ENCODE measurements at regions not wholly inside any gene's neighbourhood (a gene's known extent, or its start where the extent isn't known, plus 50 kb on each side); places are given as distances from the start of the nearest gene placed in this dataset.

- Mint-ChIP-seq H3K9me3 (peaks cover 2% of the 10 kb centered on the region), H3K4me3 (no peak overlapping the region), H3K36me3 (ENCODE audit: low read depth) (no peaks in the 10 kb centered on the region), H3K27ac (no peak overlapping the region), H3K27me3 (no peaks in the 10 kb centered on the region), H3K4me1 (no peaks in the 10 kb centered on the region)
- CTCF ChIA-PET, result no interaction called here
- DNase-seq (no peak), ATAC-seq (ENCODE audit: low read depth) (no peak)
- intact Hi-C loops (cut with micrococcal nuclease), result no loop called here
- no peak for TF ChIP-seq CTCF (IDR thresholded peaks at IDR 0.05)
- POLR2A ChIA-PET, result no interaction called here
These were observed 252.3 kb downstream of the ARL4A start for GRCh38 chr7:12939694-12940093.

- Mint-ChIP-seq H3K4me1 (no peaks in the 10 kb centered on the region), H3K36me3 (ENCODE audit: low read depth) (no peaks in the 10 kb centered on the region), H3K9me3 (peaks cover 2% of the 10 kb centered on the region), H3K27me3 (no peaks in the 10 kb centered on the region), H3K27ac (no peak overlapping the region), H3K4me3 (no peak overlapping the region)
- intact Hi-C loops (cut with micrococcal nuclease), result no loop called here
- TF ChIP-seq CTCF (IDR thresholded peaks at IDR 0.05), result no peak
- ATAC-seq (ENCODE audit: low read depth), result no peak
- ChIA-PET POLR2A (no interaction called here), CTCF (no interaction called here)
- DNase-seq, result no peak
These were observed 254.1 kb downstream of the ARL4A start for GRCh38 chr7:12941512-12941911.

- no peak overlapping the region for H3K4me3 Mint-ChIP-seq
- TF ChIP-seq CTCF (IDR thresholded peaks at IDR 0.05), result no peak
These were observed 255.2 kb downstream of the ARL4A start for GRCh38 chr7:12942609-12943008.

DNA sequence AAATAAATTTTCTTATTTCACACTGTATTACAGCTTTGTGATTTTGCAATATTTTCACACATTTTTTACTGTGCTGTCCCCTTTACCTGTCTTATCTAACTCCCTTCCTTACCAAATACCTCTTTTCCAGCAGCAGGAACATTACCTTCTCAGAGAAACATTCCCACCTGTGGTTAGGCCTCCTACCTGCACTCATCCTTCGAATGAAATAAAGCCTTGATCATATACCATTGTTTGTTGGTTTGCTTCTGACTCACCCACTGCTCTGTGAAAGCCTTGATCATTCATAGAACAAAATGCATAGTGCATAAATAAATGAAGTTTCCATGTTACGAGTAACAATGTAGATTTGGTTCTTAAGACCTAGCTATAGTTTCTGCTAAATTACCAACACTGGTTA lies 256.3 kb downstream of the ARL4A start:
- DNase-seq (no peak), ATAC-seq (ENCODE audit: low read depth) (no peak)
- intact Hi-C loops (cut with micrococcal nuclease), result no loop called here
- no peak overlapping the region for H3K27ac Mint-ChIP-seq
- ChIA-PET CTCF (no interaction called here), POLR2A (no interaction called here)
- H3K27me3 Mint-ChIP-seq, result peaks cover 2% of the 10 kb centered on the region
- no peaks in the 10 kb centered on the region for H3K4me1 Mint-ChIP-seq
- H3K4me3 Mint-ChIP-seq, result no peak overlapping the region
- no peak for TF ChIP-seq CTCF (IDR thresholded peaks at IDR 0.05)
- H3K9me3 Mint-ChIP-seq, result peaks cover 2% of the 10 kb centered on the region
- H3K36me3 Mint-ChIP-seq (ENCODE audit: low read depth), result no peaks in the 10 kb centered on the region

More at GRCh38 chr7:12942609-12943008, 255.2 kb downstream of the ARL4A start:
- H3K27ac Mint-ChIP-seq, result no peak overlapping the region
- H3K27me3 Mint-ChIP-seq, result peaks cover 1% of the 10 kb centered on the region
- H3K9me3 Mint-ChIP-seq, result peaks cover 2% of the 10 kb centered on the region
- no peak for DNase-seq
- ATAC-seq (ENCODE audit: low read depth), result no peak
- H3K36me3 Mint-ChIP-seq (ENCODE audit: low read depth), result no peaks in the 10 kb centered on the region
- intact Hi-C loops (cut with micrococcal nuclease), result no loop called here
- H3K4me1 Mint-ChIP-seq, result no peaks in the 10 kb centered on the region
- ChIA-PET POLR2A (no interaction called here), CTCF (no interaction called here)

DNA sequence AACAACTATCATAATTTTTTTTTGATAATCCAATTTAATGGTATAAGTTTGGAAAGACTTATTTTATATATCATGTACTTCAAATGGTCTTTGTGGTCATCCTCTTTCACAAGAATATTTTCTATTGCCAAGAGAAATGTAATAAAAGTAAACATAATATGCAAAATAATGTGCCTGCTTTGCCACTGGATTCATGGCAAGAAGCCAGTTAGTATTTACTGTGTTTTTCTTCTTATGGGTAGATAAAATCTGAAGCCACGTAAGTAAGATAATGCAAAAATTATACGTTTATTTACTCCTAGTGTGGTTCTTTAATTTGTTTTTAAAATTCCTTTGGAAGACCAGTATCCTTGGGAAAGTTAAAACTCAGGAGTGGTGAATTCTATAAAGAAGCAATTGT lies 258.5 kb downstream of the ARL4A start:
- TF ChIP-seq CTCF (IDR thresholded peaks at IDR 0.05), result no peak
- Mint-ChIP-seq H3K27me3 (peaks cover 2% of the 10 kb centered on the region), H3K4me3 (no peak overlapping the region), H3K36me3 (ENCODE audit: low read depth) (no peaks in the 10 kb centered on the region), H3K27ac (no peak overlapping the region), H3K9me3 (no peaks in the 10 kb centered on the region), H3K4me1 (no peaks in the 10 kb centered on the region)
- DNase-seq (no peak), ATAC-seq (ENCODE audit: low read depth) (no peak)
- intact Hi-C loops (cut with micrococcal nuclease), result no loop called here
- ChIA-PET POLR2A (no interaction called here), CTCF (no interaction called here)

Measured in activated B cell treated with CpG ODN at 0.5 μM for 24 hours (primary cell).